ENCODE measurements at regions not wholly inside any gene's neighbourhood (a gene's known extent, or its start where the extent isn't known, plus 50 kb on each side); places are given as distances from the start of the nearest gene placed in this dataset.

DNA sequence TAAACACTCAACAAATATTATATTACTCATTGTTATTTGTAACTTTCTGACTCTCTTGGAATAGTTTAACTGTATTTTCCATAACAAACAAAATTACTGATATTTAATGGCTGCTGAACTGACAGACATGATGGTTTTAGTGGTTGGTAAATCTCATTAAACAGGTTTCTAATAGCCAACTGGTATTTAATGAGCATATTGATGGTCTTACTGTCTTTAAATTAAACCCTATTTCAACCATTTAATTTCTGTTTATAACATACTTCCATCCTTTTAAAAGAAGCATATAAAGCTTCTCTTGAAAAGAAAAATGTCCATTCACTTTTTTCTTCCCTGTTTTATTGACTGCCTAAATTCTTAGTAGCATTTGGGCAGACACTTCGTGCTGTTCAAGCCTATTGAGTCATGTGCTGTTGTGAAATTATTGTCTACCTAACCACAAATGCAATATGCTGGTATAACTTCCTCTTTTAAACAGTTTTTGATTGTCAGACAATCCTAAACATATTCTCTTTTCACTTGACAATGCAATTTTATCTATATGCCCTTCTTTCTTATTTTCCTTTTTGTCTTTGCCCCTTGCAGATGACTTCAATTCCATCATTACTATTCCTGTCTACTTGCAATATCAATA, 163.9 kb upstream of the SLC7A11 start:
- no peak for ATAC-seq (ENCODE audit: insufficient number of reproducible peaks, low FRiP score, low read depth)
- Histone ChIP-seq H3K27me3 (replicated peaks; ENCODE audit: insufficient read depth) (no peaks in the 10 kb centered on the region), H3K27ac (no peak overlapping the region), H3K9me3 (no peaks in the 10 kb centered on the region), H3K4me3 (no peak overlapping the region), H3K36me3 (no peaks in the 10 kb centered on the region), H3K4me1 (ENCODE audit: control insufficient read depth in 1 of 2, low read depth in 2 of 2) (peaks cover 5 to 15% of the 10 kb centered on the region in 2 donors)
- TF ChIP-seq, protein P1, sequence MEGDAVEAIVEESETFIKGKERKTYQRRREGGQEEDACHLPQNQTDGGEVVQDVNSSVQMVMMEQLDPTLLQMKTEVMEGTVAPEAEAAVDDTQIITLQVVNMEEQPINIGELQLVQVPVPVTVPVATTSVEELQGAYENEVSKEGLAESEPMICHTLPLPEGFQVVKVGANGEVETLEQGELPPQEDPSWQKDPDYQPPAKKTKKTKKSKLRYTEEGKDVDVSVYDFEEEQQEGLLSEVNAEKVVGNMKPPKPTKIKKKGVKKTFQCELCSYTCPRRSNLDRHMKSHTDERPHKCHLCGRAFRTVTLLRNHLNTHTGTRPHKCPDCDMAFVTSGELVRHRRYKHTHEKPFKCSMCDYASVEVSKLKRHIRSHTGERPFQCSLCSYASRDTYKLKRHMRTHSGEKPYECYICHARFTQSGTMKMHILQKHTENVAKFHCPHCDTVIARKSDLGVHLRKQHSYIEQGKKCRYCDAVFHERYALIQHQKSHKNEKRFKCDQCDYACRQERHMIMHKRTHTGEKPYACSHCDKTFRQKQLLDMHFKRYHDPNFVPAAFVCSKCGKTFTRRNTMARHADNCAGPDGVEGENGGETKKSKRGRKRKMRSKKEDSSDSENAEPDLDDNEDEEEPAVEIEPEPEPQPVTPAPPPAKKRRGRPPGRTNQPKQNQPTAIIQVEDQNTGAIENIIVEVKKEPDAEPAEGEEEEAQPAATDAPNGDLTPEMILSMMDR (IDR thresholded peaks at IDR 0.05), result no peak
- no peak for DNase-seq (ENCODE audit: low spot score)

DNA sequence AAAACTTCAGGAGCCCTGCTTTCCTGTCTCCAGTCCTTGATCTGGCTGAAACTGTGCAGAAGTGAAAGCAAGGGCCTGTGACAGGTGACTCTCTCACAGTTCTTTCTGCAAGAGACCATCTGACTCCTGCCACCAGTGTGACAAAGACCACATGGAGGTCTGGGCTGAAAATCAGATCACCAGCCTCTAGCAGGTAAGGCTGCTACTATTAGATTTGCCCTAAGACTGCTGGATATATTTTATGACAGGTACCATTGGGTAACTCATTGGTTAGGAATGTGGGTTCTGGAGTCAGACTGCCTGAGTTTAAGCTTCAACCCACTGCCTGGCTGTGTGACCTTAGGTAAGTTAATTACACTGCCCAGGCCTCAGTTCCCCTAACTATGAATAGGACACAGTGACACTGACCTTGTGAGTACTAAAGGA, 163.3 kb upstream of the SLC7A11 start:
- TF ChIP-seq, protein P1 (IDR thresholded peaks at IDR 0.05), result no peak
- peaks cover 10 to 21% of the 10 kb centered on the region in 2 donors for H3K4me1 ChIP-seq (ENCODE audit: control insufficient read depth in 1 of 2, low read depth in 2 of 2)
- H3K9me3 ChIP-seq, result no peaks in the 10 kb centered on the region
- H3K27ac ChIP-seq, result no peak overlapping the region
- H3K27me3 ChIP-seq (replicated peaks; ENCODE audit: insufficient read depth), result no peaks in the 10 kb centered on the region
- no peak for ATAC-seq (ENCODE audit: insufficient number of reproducible peaks, low FRiP score, low read depth)
- H3K36me3 ChIP-seq, result no peaks in the 10 kb centered on the region
- no peak overlapping the region for H3K4me3 ChIP-seq
- no peak for DNase-seq (ENCODE audit: low spot score)

DNA sequence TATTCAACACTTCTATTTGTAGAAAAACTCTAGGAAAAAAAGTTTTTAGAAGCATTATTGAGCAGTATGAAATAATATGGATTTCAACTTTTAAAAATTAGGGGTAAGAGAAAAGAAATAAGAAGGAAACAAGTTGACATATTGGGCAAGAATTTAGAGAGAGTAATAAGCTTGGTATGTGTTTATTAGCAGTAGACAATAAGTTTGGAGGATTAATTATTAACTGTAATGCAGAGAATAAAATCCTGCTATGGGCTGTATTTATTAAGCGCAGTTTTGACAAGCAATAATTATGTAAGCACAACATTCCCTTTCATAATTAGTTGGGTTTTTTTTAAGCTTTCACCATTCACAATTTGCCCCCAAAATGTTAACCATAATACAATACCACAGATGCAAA, 162.7 kb upstream of the SLC7A11 start:
- Histone ChIP-seq H3K27me3 (replicated peaks; ENCODE audit: insufficient read depth) (no peaks in the 10 kb centered on the region), H3K4me3 (no peak overlapping the region), H3K36me3 (no peaks in the 10 kb centered on the region), H3K4me1 (ENCODE audit: control insufficient read depth in 1 of 2, low read depth in 2 of 2) (peaks cover 10 to 26% of the 10 kb centered on the region in 2 donors), H3K9me3 (no peaks in the 10 kb centered on the region), H3K27ac (no peak overlapping the region)
- no peak for DNase-seq (ENCODE audit: low spot score)
- ATAC-seq (ENCODE audit: insufficient number of reproducible peaks, low FRiP score, low read depth), result no peak
- TF ChIP-seq, protein P1 (IDR thresholded peaks at IDR 0.05), result no peak

DNA sequence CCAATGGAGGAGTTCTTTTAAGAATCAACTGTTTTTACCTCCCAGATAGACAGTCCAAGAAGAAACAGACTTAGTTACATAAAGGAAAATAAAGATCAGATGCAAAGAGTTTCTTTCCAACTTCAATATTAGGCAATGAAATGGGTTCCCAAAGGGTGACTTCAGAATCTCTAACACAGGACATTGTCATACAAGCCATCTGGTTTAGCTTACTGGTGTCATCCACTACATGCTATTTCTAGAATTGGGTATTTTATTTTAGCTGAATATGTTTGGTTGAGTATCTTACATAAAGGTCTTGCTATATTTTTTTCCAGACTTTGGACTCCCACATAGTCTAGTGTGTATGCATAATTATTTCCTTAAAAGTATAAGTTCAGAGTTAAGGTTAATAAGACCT, 162.1 kb upstream of the SLC7A11 start:
- no peak for ATAC-seq (ENCODE audit: insufficient number of reproducible peaks, low FRiP score, low read depth)

DNA sequence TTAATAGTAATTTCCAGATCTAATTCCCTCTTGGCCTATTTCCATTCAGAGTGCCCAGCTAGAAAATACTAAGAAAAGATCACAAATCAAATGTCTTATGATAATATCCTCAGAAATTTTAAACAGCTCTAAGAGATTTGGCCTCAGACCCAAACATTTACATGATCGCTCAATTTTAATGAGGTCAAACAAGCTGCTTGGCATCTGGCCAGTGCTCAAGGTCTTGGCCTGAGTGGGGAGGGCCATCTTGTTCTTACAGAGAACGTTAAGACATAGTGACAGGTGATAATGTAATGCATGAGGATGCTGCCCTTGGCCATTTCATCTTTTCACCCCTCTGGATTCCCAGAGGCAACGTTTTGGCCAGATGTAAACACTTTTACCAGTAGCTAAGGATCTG, 159.2 kb upstream of the SLC7A11 start:
- Histone ChIP-seq H3K9me3 (no peaks in the 10 kb centered on the region), H3K27ac (no peak overlapping the region), H3K36me3 (no peaks in the 10 kb centered on the region), H3K4me3 (no peak overlapping the region), H3K27me3 (replicated peaks; ENCODE audit: insufficient read depth) (no peaks in the 10 kb centered on the region), H3K4me1 (ENCODE audit: control insufficient read depth in 1 of 2, low read depth in 2 of 2) (peaks cover 10 to 33% of the 10 kb centered on the region in 2 donors)
- DNase-seq (ENCODE audit: low spot score), result no peak
- no peak for ATAC-seq (ENCODE audit: insufficient number of reproducible peaks, low FRiP score, low read depth)
- TF ChIP-seq, protein P1 (IDR thresholded peaks at IDR 0.05), result no peak

More for the DNA sequence above, 162.1 kb upstream of the SLC7A11 start:
- Histone ChIP-seq H3K4me3 (no peak overlapping the region), H3K27me3 (replicated peaks; ENCODE audit: insufficient read depth) (no peaks in the 10 kb centered on the region), H3K9me3 (no peaks in the 10 kb centered on the region), H3K4me1 (ENCODE audit: control insufficient read depth in 1 of 2, low read depth in 2 of 2) (peaks cover 10 to 30% of the 10 kb centered on the region in 2 donors), H3K36me3 (no peaks in the 10 kb centered on the region), H3K27ac (no peak overlapping the region)
- DNase-seq (ENCODE audit: low spot score), result no peak
- TF ChIP-seq, protein P1 (IDR thresholded peaks at IDR 0.05), result no peak
